Type B pancreatic cell (in vitro differentiated cells): ENCODE measurements at regions not wholly inside any gene's neighbourhood (a gene's known extent, or its start where the extent isn't known, plus 50 kb on each side); places are given as distances from the start of the nearest gene placed in this dataset.

ENCODE experiments used
- DNase-seq: peaks from one replicate; pipeline ENCODE4 v3.0.0; 2021; ENCODE audit warnings: mixed read lengths; ENCODE audit not compliant: unreplicated experiment; ENCODE audit errors: extremely low spot score
- H3K27ac Mint-ChIP-seq: 2 replicates; pipeline ENCODE4 v1.8.0; 2021; ENCODE audit warnings: mild to moderate bottlenecking, mixed read lengths
- H3K27me3 Mint-ChIP-seq: 2 replicates; pipeline ENCODE4 v1.8.0; 2021; ENCODE audit warnings: mixed read lengths
- H3K36me3 Mint-ChIP-seq: 2 replicates; pipeline ENCODE4 v1.8.0; 2021; ENCODE audit warnings: mixed read lengths
- H3K4me1 Mint-ChIP-seq: one replicate; pipeline ENCODE4 v1.8.0; 2021; ENCODE audit warnings: mixed read lengths; ENCODE audit not compliant: unreplicated experiment
- H3K4me3 Mint-ChIP-seq: 2 replicates; pipeline ENCODE4 v1.8.0; 2021; ENCODE audit warnings: mild to moderate bottlenecking, mixed read lengths
- H3K9me3 Mint-ChIP-seq: 2 replicates; pipeline ENCODE4 v1.8.0; 2021; ENCODE audit warnings: mixed read lengths
- CTCF ChIP-seq: fragments of 200-600 bp; sonication (generic); conservative IDR thresholded peaks from 2 replicates; pipeline ENCODE4 v1.5.0; 2021; ENCODE audit warnings: antibody characterized with exemption, mild to moderate bottlenecking

- no peaks in the 10 kb centered on the region for H3K27me3 Mint-ChIP-seq
- no peak for DNase-seq
- no peaks in the 10 kb centered on the region for H3K36me3 Mint-ChIP-seq
- H3K4me1 Mint-ChIP-seq, result no peaks in the 10 kb centered on the region
- H3K27ac Mint-ChIP-seq, result no peak overlapping the region
- no peak for TF ChIP-seq CTCF
- no peaks in the 10 kb centered on the region for H3K9me3 Mint-ChIP-seq
- H3K4me3 Mint-ChIP-seq, result no peak overlapping the region
Observed at GRCh38 chr2:180647221-180647620, 333.2 kb upstream of the UBE2E3 start.

GRCh38 chr2:180646756-180647155, 333.6 kb upstream of the UBE2E3 start:
- Mint-ChIP-seq H3K9me3 (no peaks in the 10 kb centered on the region), H3K27me3 (no peaks in the 10 kb centered on the region), H3K36me3 (no peaks in the 10 kb centered on the region), H3K4me1 (no peaks in the 10 kb centered on the region), H3K4me3 (no peak overlapping the region), H3K27ac (no peak overlapping the region)
- TF ChIP-seq CTCF, result no peak
- DNase-seq, result no peak

GRCh38 chr2:180644709-180645108, 335.7 kb upstream of the UBE2E3 start:
- Mint-ChIP-seq H3K27ac (no peak overlapping the region), H3K4me3 (no peak overlapping the region), H3K36me3 (no peaks in the 10 kb centered on the region), H3K27me3 (no peaks in the 10 kb centered on the region), H3K9me3 (no peaks in the 10 kb centered on the region), H3K4me1 (no peaks in the 10 kb centered on the region)
- no peak for DNase-seq
- no peak for TF ChIP-seq CTCF

- DNase-seq, result no peak
- Mint-ChIP-seq H3K27me3 (no peaks in the 10 kb centered on the region), H3K4me3 (no peak overlapping the region), H3K27ac (no peak overlapping the region), H3K4me1 (no peaks in the 10 kb centered on the region), H3K9me3 (no peaks in the 10 kb centered on the region), H3K36me3 (no peaks in the 10 kb centered on the region)
- TF ChIP-seq CTCF, result no peak
Observed at GRCh38 chr2:180630756-180631155, 349.6 kb upstream of the UBE2E3 start.

GRCh38 chr2:180625006-180625844, 355.2 kb upstream of the UBE2E3 start:
- H3K36me3 Mint-ChIP-seq, result no peaks in the 10 kb centered on the region
- H3K27ac Mint-ChIP-seq, result no peak overlapping the region
- no peaks in the 10 kb centered on the region for H3K9me3 Mint-ChIP-seq
- H3K4me3 Mint-ChIP-seq, result no peak overlapping the region
- H3K27me3 Mint-ChIP-seq, result no peaks in the 10 kb centered on the region
- H3K4me1 Mint-ChIP-seq, result no peaks in the 10 kb centered on the region
- TF ChIP-seq CTCF, result no peak
- DNase-seq, result no peak
